Type B pancreatic cell (in vitro differentiated cells): ENCODE measurements at regions not wholly inside any gene's neighbourhood (a gene's known extent, or its start where the extent isn't known, plus 50 kb on each side); places are given as distances from the start of the nearest gene placed in this dataset.

Source experiments
- DNase-seq: peaks from one replicate; pipeline ENCODE4 v3.0.0; 2021; ENCODE audit warnings: mixed read lengths; ENCODE audit not compliant: unreplicated experiment; ENCODE audit errors: extremely low spot score
- H3K27ac Mint-ChIP-seq: 2 replicates; pipeline ENCODE4 v1.8.0; 2021; ENCODE audit warnings: mild to moderate bottlenecking, mixed read lengths
- H3K27me3 Mint-ChIP-seq: 2 replicates; pipeline ENCODE4 v1.8.0; 2021; ENCODE audit warnings: mixed read lengths
- H3K36me3 Mint-ChIP-seq: 2 replicates; pipeline ENCODE4 v1.8.0; 2021; ENCODE audit warnings: mixed read lengths
- H3K4me1 Mint-ChIP-seq: one replicate; pipeline ENCODE4 v1.8.0; 2021; ENCODE audit warnings: mixed read lengths; ENCODE audit not compliant: unreplicated experiment
- H3K4me3 Mint-ChIP-seq: 2 replicates; pipeline ENCODE4 v1.8.0; 2021; ENCODE audit warnings: mild to moderate bottlenecking, mixed read lengths
- H3K9me3 Mint-ChIP-seq: 2 replicates; pipeline ENCODE4 v1.8.0; 2021; ENCODE audit warnings: mixed read lengths
- TF ChIP-seq, protein P1 (sequence below): fragments of 200-600 bp; sonication (generic); conservative IDR thresholded peaks from 2 replicates; pipeline ENCODE4 v1.5.0; 2021; ENCODE audit warnings: antibody characterized with exemption, mild to moderate bottlenecking

DNA sequence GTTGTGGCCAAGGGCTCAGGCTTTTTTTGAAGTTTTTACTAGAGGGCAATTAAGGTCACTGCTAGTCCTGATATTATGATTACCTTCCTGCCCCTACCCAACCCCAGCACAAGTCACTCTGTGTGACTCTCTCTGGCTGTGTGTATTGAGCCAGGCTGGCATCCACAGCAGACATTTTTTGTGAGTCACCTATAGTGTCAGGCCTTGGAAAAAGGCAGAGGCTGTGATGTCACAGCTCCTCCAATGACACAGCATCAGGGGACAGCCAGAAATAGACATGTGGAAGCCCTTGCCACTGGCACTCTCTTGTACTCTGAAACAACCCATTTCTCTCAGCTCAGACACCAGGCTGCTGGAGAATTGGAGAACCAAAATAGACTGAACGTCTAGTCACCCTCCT, 145.4 kb downstream of the NMUR2 start:
- DNase-seq, result no peak
- TF ChIP-seq, protein P1, sequence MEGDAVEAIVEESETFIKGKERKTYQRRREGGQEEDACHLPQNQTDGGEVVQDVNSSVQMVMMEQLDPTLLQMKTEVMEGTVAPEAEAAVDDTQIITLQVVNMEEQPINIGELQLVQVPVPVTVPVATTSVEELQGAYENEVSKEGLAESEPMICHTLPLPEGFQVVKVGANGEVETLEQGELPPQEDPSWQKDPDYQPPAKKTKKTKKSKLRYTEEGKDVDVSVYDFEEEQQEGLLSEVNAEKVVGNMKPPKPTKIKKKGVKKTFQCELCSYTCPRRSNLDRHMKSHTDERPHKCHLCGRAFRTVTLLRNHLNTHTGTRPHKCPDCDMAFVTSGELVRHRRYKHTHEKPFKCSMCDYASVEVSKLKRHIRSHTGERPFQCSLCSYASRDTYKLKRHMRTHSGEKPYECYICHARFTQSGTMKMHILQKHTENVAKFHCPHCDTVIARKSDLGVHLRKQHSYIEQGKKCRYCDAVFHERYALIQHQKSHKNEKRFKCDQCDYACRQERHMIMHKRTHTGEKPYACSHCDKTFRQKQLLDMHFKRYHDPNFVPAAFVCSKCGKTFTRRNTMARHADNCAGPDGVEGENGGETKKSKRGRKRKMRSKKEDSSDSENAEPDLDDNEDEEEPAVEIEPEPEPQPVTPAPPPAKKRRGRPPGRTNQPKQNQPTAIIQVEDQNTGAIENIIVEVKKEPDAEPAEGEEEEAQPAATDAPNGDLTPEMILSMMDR, result no peak
- no peaks in the 10 kb centered on the region for H3K9me3 Mint-ChIP-seq
- no peak overlapping the region for H3K27ac Mint-ChIP-seq
- H3K4me1 Mint-ChIP-seq, result no peaks in the 10 kb centered on the region
- no peaks in the 10 kb centered on the region for H3K36me3 Mint-ChIP-seq
- H3K4me3 Mint-ChIP-seq, result no peak overlapping the region
- peaks cover 3% of the 10 kb centered on the region for H3K27me3 Mint-ChIP-seq

DNA sequence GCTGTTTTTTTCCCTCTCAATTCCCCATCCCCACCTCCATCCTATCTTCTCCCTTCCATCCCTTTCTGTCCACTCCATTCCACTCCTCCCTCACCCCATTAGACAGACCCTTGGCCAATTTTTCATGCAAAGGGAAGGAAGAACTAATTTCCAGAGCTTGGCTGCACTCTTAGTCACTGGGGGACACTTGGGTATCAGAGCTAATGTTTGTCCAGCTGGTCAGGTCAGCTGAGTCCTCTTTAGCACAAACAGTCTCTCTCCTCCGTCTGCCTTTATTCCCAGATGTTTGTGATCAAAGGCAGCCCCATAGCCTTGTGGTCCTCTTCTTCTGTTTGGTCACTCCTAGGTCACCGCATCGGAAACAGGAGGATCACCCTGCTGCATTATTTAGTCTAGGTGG, 148.5 kb downstream of the NMUR2 start:
- H3K4me3 Mint-ChIP-seq, result no peak overlapping the region
- TF ChIP-seq, protein P1, result no peak
- H3K36me3 Mint-ChIP-seq, result no peaks in the 10 kb centered on the region
- H3K9me3 Mint-ChIP-seq, result no peaks in the 10 kb centered on the region
- peaks cover 3% of the 10 kb centered on the region for H3K27me3 Mint-ChIP-seq
- H3K27ac Mint-ChIP-seq, result no peak overlapping the region
- no peaks in the 10 kb centered on the region for H3K4me1 Mint-ChIP-seq
- no peak for DNase-seq

DNA sequence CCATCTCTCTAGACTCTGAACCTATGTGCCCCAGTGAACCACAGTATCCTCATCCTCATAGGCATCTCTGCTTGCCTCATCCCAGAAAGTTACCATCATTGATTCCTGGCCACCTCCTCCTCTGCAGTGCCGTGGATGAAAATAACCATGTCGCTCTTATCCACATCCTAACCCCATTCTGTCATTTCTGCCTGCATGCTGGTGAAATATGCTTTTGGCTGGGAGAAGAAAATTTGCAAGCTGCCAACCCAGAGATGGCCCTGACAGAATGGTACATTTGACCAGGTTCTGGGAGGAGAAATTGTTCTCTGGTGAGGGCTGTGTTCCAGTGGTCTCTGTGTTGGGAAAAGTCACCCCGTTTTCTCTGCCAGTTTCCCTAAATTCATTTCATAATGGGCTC, 149.7 kb downstream of the NMUR2 start:
- Mint-ChIP-seq H3K27me3 (peaks cover 3% of the 10 kb centered on the region), H3K27ac (no peak overlapping the region), H3K4me3 (no peak overlapping the region), H3K36me3 (no peaks in the 10 kb centered on the region), H3K9me3 (no peaks in the 10 kb centered on the region), H3K4me1 (no peaks in the 10 kb centered on the region)
- TF ChIP-seq, protein P1, result no peak
- no peak for DNase-seq

DNA sequence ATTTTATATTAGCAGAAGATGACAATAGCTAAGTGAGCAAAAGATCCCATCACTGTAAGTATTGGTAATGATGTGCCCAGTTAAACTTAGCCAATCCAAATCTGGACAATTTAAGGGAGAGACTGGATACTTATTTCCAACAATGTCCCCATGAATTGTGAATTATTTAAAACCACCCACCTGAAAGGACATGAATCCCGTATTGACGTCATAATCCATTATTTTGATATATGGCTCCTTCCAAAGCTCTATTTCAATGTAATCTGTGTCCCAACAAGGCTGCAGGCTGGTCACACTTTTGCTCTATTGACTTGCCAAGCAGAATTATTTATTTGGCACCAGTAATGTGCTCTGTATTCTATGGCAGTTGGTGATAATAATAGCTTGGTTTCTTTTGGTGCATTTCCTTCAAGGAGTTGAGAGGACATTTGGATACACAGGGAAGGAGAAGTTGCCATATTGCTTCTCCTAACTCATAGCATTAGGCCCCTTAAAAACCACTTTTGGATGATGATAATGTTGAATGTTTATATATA, 157.2 kb downstream of the NMUR2 start:
- TF ChIP-seq, protein P1, result no peak
- H3K36me3 Mint-ChIP-seq, result no peaks in the 10 kb centered on the region
- H3K9me3 Mint-ChIP-seq, result peaks cover 4% of the 10 kb centered on the region
- H3K4me3 Mint-ChIP-seq, result no peak overlapping the region
- no peaks in the 10 kb centered on the region for H3K4me1 Mint-ChIP-seq
- H3K27me3 Mint-ChIP-seq, result no peaks in the 10 kb centered on the region
- DNase-seq, result no peak
- H3K27ac Mint-ChIP-seq, result no peak overlapping the region

DNA sequence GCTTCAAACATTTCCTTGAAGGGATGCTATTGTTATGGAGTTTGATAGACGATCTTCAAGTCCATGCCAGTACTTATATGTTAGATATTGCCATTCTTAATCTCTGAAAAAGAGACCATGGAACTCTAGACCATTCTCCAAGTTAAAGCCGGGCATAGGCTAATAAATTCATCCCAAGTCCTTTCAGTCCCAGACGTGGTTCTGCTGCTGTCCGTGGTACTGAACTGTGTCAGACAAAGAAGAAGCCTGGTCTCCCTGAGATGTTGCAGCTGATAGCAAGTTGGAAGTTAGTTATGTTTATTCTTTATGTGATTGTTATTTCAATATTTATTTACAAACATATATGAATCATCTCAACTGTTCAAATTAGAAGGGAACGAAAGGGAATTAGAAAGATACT, 158.7 kb downstream of the NMUR2 start:
- H3K36me3 Mint-ChIP-seq, result no peaks in the 10 kb centered on the region
- TF ChIP-seq, protein P1, result no peak
- H3K9me3 Mint-ChIP-seq, result peaks cover 4% of the 10 kb centered on the region
- H3K4me1 Mint-ChIP-seq, result no peaks in the 10 kb centered on the region
- H3K27ac Mint-ChIP-seq, result no peak overlapping the region
- no peak for DNase-seq
- H3K4me3 Mint-ChIP-seq, result no peak overlapping the region
- H3K27me3 Mint-ChIP-seq, result no peaks in the 10 kb centered on the region

DNA sequence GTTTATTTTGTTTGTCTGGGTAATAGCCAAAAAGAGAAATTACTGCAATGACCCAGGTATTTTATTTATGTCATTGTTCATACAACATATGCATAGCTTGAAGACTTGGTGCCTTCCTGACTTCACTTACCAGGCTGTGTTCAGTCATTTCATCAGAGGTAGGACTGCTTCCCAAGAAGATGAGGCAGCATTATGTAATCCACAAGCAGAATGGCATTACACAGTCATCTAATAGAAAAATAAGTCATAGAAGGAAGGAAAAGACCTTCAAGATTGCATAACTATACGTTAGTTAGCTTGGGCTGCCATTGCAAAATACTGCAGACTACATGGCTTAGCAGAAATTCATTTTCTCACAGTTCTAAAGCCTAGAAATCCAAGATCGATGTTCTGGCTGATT, 167.5 kb downstream of the NMUR2 start:
- Mint-ChIP-seq H3K27ac (no peak overlapping the region), H3K27me3 (no peaks in the 10 kb centered on the region), H3K4me3 (no peak overlapping the region), H3K9me3 (no peaks in the 10 kb centered on the region), H3K36me3 (no peaks in the 10 kb centered on the region), H3K4me1 (no peaks in the 10 kb centered on the region)
- TF ChIP-seq, protein P1, result no peak
- no peak for DNase-seq
